Parathyroid adenoma (tissue), 2 donors: ENCODE measurements at regions not wholly inside any gene's neighbourhood (a gene's known extent, or its start where the extent isn't known, plus 50 kb on each side); places are given as distances from the start of the nearest gene placed in this dataset.

Source experiments
- H2AFZ ChIP-seq: fragments of 300-600 bp; sonication (generic); one replicate; pipeline ENCODE4 v1.7.0; 2017; ENCODE audit warnings: antibody characterized with exemption, mild to moderate bottlenecking
- H3K27ac ChIP-seq: fragments of 300-600 bp; sonication (generic); one replicate; pipeline ENCODE4 v1.7.0; 2017
- H3K27me3 ChIP-seq: fragments of 300-600 bp; sonication (generic); one replicate; pipeline ENCODE4 v1.7.0; 2017; ENCODE audit warnings: low read length; ENCODE audit not compliant: control insufficient read depth, insufficient read depth
- H3K36me3 ChIP-seq: fragments of 300-600 bp; sonication (generic); one replicate; pipeline ENCODE4 v1.7.0; 2017; ENCODE audit warnings: low read length; ENCODE audit not compliant: control insufficient read depth, insufficient read depth
- H3K4me1 ChIP-seq: fragments of 300-600 bp; sonication (generic); one replicate; pipeline ENCODE4 v1.7.0; 2017; ENCODE audit warnings: control low read depth
- H3K4me2 ChIP-seq: fragments of 300-600 bp; sonication (generic); one replicate; pipeline ENCODE4 v1.7.0; 2017; ENCODE audit warnings: low read length
- H3K4me3 ChIP-seq: fragments of 300-600 bp; sonication (generic); one replicate; pipeline ENCODE4 v1.7.0; 2017; ENCODE audit warnings: low read depth, low read length
- H3K79me2 ChIP-seq: fragments of 300-600 bp; sonication (generic); one replicate; pipeline ENCODE4 v1.7.0; 2017; ENCODE audit warnings: control low read depth
- H3K9ac ChIP-seq: fragments of 300-600 bp; sonication (generic); one replicate; pipeline ENCODE4 v1.7.0; 2017; ENCODE audit warnings: mild to moderate bottlenecking
- H3K9me3 ChIP-seq: fragments of 300-600 bp; sonication (generic); one replicate; pipeline ENCODE4 v1.7.0; 2017; ENCODE audit warnings: low read length; ENCODE audit not compliant: control insufficient read depth
- TF ChIP-seq, protein P1 (sequence below): fragments of 300-600 bp; sonication (generic); IDR thresholded peaks from one replicate; pipeline ENCODE4 v1.7.0; 2017; ENCODE audit warnings: antibody characterized with exemption, mild to moderate bottlenecking
- donor health status: primary hyperparathyroidism.

DNA sequence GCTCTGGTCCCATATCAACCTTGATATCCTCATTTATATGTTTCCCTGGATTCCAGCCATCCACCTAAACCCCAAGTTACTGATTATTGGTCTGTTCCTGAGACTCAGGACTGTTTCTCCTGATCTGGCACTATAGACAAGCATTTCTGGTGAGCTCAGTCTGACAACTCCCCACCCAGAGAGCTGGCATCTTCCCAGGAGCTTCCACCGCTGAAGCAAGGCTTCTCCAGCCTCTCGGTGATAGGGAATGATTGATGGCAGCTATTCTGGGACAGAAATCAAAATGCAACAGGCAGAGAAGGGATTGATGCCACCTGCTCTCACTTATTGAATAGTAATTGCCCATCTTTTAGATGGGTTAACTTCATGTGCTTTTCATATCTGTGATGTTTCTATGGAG lies 169.7 kb upstream of the GGTLC1 start:
- no peak overlapping the region for H3K27ac ChIP-seq

DNA sequence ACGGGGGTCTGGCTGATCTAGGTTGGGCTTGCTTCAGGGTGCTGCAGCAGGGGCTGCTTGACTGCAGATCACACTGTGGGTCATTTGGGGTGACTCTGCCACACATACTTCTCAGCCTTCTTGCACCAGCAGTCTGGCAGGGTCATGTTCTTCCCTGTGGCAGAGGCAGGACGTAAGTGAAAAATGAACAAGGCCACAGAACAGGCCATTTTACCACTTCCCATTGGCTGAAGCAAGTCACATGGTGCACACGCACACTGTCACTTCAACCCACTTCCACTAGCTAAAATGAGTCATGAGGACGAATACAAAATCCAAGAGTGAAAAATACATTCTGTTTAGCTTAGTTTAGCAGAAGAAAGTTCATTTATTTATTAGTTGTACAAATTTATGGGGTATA lies 168.6 kb upstream of the GGTLC1 start:
- Histone ChIP-seq H3K4me3 (no peak overlapping the region), H3K27me3 (no peaks in the 10 kb centered on the region), H3K4me1 (no peaks in the 10 kb centered on the region), H3K79me2 (no peaks in the 10 kb centered on the region), H2AFZ (no peak overlapping the region), H3K9me3 (no peaks in the 10 kb centered on the region), H3K9ac (no peak overlapping the region), H3K27ac (no peak overlapping the region), H3K36me3 (no peaks in the 10 kb centered on the region), H3K4me2 (no peak overlapping the region)
- TF ChIP-seq, protein P1, sequence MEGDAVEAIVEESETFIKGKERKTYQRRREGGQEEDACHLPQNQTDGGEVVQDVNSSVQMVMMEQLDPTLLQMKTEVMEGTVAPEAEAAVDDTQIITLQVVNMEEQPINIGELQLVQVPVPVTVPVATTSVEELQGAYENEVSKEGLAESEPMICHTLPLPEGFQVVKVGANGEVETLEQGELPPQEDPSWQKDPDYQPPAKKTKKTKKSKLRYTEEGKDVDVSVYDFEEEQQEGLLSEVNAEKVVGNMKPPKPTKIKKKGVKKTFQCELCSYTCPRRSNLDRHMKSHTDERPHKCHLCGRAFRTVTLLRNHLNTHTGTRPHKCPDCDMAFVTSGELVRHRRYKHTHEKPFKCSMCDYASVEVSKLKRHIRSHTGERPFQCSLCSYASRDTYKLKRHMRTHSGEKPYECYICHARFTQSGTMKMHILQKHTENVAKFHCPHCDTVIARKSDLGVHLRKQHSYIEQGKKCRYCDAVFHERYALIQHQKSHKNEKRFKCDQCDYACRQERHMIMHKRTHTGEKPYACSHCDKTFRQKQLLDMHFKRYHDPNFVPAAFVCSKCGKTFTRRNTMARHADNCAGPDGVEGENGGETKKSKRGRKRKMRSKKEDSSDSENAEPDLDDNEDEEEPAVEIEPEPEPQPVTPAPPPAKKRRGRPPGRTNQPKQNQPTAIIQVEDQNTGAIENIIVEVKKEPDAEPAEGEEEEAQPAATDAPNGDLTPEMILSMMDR = no peak

More for the DNA sequence above, 169.7 kb upstream of the GGTLC1 start:
- H2AFZ ChIP-seq = no peak overlapping the region
- no peak overlapping the region for H3K9ac ChIP-seq
- H3K4me2 ChIP-seq = no peak overlapping the region
- no peaks in the 10 kb centered on the region for H3K9me3 ChIP-seq
- H3K79me2 ChIP-seq = no peaks in the 10 kb centered on the region
- H3K36me3 ChIP-seq = no peaks in the 10 kb centered on the region
- H3K27me3 ChIP-seq = no peaks in the 10 kb centered on the region
- H3K4me3 ChIP-seq = no peak overlapping the region
- H3K4me1 ChIP-seq = no peaks in the 10 kb centered on the region
- TF ChIP-seq, protein P1 = no peak

DNA sequence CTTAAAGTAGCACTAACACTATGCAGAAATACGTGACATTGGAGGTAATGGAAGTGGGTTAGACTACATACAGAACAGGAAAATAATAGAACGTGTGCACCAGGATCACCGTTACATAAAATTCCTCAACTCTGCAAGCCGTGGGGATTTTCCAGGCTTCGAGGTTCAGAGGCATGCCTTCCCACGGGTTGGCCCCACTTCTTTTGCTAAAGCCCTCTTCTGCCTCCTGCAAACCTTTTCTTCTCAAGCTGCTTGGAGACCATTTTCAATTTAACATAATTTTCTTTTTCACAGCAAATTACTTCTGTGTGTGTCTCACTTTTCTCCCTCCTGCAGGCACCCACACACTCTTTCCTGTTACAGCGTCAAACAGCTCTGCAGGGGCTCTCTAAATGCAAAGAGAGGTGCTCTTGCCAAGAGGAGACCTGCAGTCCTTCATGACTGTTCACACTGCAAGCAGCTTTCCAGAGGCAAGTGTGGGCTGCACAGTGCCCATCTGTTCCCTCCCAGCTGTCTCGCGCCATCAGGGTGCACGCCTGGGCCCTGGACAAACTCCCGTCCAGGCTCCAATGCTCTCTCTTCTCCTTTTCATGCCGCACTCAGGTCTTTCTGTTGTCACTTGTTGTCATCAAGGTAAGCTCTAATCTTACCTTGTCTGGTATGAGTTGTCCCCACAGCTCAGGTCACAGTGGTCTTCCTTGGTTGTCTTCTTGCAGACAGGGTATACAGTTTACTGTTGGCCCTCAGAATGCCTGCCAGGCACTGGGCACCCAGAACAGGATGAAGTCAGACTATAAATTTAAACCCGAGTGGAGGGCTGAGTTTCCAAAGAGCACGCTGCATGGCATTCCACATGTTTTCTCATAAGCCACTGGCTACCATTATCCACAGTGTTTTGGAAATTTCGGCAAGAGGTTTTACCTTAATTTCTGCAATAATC lies 164.8 kb upstream of the GGTLC1 start:
- Histone ChIP-seq H3K79me2 (no peaks in the 10 kb centered on the region), H3K9me3 (no peaks in the 10 kb centered on the region), H3K36me3 (no peaks in the 10 kb centered on the region), H3K4me2 (no peak overlapping the region), H3K27ac (no peak overlapping the region), H3K9ac (no peak overlapping the region), H3K4me3 (no peak overlapping the region), H3K4me1 (no peaks in the 10 kb centered on the region), H2AFZ (no peak overlapping the region), H3K27me3 (no peaks in the 10 kb centered on the region)
- TF ChIP-seq, protein P1 = no peak

DNA sequence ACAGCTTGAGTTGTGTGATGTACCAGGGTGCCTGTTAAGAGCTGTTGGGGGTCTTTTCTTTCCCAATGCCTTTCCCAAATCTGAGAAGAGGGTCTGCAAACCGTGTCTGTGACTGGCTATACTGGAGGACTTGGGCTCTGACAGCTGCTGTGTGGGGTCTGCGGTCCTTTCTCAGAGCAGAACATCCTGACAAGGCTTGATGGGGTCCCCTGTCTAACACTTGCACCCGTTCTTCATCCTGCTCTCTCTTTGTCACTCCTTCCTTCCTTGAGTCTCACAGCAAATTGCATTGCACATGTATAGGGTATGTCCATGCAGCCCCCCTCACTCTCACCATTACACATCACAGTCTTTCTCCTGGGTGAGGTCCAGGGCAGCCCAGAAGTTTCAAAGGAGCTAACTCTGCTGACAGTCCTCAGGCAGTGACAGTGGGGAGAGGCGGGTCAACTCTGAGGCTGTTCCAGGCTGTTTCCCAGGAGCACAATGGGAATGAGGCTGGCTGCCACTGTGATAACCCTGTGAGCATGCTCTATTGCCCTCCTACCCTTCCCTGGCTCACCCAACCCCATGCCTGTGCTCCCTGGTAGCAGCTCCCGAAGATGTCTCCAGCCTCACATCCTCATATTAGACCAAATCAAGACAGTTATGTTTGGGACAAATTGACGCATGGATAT lies 163.2 kb upstream of the GGTLC1 start:
- Histone ChIP-seq H3K27ac (no peak overlapping the region), H3K79me2 (no peaks in the 10 kb centered on the region), H3K4me3 (no peak overlapping the region), H3K27me3 (no peaks in the 10 kb centered on the region), H3K9ac (no peak overlapping the region), H3K4me2 (no peak overlapping the region), H3K36me3 (no peaks in the 10 kb centered on the region), H3K4me1 (no peaks in the 10 kb centered on the region), H2AFZ (no peak overlapping the region), H3K9me3 (no peaks in the 10 kb centered on the region)
- TF ChIP-seq, protein P1 = no peak
